IPS-NIHi11 (cell line): ENCODE measurements at regions not wholly inside any gene's neighbourhood (a gene's known extent, or its start where the extent isn't known, plus 50 kb on each side); places are given as distances from the start of the nearest gene placed in this dataset.
A peak's percentile ranks its signal among the peaks of the same experiment; 100 is the strongest.
"Not testable (repeated sequence)": the region's sequence is repeated elsewhere in the genome, so short reads cannot be mapped to it uniquely, and the experiment has no call there.

Source experiments
- DNase-seq: peaks from one replicate; pipeline ENCODE4 v3.0.0; 2012; ENCODE audit warnings: mixed read lengths, low spot score

DNA sequence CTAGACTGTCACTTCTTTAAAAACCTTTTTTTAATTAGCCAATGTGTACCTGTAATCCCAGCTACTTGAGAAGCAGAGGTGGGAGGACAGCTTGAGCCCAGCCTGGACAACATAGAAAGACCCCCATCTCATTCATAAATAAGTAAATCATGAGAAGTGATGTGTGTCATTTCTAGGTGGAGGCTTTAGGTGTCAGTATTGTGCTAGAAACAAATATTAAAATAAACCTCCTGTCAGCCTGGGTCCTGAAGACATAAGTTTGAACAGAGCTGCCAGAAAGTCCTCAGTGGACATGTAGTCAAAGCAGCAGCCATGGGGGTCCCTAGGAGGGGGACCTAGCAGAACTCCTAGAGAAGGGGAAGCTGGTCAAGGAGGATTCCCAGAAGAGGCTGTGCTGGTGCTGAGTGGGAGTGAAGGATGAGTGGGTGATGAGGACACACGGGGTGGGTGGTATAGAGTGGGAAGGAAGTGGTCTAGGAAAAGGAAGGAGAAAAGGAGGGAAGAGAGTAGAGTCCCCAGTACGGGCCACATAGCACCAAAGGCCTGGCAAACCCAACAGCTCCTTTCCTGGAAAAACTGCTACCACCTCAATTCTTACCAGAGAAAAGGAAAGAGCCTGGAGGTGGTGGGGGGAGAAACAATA is 316.6 kb upstream of the NCKAP5 start:
- DNase-seq: no peak

DNA sequence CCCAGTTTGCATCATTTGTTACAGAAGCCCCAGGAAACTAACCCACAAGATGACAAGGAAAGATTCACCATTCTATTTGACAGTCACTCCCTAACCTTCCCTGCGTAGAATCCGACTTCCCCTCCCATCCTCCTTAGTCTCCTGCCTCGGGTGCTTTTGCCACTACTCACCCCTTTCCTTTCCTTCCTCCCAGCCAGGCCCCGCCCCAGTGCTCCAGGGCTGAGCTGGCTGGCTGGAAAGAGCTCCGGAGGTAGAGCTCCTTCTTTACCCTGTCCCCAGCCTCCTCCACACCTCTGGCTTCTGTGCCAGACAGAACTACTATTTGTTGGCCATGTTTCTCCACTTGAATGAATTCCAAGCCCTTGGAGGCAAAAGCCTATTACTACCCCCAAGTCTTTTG is 317.6 kb upstream of the NCKAP5 start:
- DNase-seq: peak; percentile 12

DNA sequence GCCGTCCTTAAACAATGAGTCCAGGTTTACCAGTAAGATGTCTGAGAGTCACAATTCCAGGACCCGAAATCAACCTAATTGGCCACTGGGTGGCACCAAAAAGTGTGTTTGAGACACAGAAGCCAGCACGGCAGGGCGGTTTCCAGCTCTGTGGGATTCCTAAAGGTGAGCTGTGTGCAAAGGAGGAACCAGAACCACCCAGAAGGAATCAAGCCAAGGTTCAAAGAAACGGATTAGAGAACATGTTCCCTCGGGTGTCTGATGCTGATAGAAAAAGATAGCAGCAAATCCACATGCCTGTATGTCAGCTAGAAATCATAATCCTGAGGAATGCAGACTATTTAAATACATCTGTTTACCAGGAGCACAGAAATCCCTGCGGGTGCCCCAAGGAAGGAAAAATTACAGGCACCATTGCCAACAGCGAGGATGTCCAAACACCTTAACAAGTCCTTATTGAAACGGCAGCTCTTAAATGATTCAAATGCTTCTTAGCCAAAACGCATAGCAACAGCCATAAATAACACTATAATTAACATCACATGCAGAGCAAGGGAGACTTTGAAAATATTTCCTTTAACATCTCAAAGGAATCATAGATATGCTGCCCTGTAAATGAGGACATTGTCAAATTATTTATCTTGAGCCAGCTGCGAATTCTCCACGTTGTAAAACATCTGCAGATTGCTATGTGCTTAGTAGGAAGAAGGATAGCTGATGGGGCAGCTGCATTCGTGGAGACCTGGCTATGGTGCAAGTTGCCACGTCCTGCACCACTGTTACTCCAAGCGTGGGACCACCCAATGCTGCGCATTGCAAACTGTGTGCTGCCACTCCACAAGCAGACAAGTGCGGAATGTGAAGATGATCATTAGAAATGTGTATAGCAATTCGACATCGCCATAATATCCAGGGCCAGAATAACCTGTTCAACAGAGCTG is 318.7 kb upstream of the NCKAP5 start:
- DNase-seq: peak; percentile 89

DNA sequence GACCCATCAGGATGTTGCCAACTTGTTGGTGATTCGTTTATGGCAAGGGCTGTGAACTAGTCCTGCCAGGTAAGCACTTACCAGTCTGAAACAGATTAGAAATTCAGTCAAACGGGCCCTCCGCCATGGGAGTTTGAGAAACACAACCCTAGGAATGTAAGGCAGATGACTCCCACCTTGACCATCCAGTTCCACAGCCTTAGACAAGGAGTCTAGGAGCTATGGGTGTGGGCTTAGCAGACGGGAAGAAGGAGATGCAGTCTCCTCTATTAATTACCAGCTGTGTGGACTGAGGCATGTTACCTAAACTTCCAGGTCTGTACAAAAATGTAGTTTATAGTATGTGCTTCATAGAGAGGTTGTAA is 319.4 kb upstream of the NCKAP5 start:
- DNase-seq: no peak

DNA sequence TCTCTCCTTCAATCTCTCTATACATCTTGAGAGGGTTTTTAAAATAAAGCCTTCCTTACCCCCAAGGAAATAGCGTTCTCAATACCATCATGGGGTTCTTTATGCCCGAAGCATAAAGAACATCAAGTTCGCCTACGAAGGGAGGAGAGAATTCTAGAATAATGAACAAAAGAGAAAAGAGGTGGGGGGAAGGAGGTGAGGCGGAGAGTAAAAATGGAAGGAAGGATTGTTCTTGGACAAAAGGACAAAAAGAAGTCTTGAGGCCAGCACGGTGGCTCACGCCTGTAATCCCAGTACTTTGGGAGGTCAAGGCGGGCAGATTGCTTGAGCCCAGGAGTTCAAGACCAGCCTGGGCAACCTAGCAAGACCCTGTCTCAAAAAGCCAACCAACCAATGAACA is 319.8 kb upstream of the NCKAP5 start:
- DNase-seq: no peak

DNA sequence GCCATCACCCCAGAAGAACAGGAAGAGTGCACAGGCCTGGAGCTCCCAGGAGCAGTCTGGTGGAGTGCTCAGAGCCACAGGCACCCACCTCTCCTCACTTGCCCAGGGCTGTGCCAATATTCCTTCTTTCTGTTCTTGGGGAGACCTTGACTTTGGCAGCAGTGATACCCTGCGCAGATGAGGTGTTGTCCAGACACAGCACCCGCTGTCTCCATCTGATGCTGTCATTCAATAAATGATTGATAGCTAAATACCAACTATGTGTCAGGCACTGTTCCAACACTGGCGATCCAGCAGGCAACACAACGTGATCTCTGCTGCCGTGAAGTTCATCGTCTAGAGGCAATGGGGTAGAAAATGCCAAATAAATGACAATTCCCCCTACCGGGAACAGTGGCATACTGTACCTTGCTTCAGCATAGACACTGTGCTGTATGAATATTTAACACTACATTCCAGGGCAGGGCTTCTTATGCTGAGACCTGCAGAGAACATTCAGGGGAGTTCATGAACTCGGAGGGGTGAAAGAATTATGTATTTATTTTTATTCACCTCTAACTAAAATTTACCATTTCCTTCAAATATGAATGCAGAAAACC is 320.5 kb upstream of the NCKAP5 start:
- no peak for DNase-seq

DNA sequence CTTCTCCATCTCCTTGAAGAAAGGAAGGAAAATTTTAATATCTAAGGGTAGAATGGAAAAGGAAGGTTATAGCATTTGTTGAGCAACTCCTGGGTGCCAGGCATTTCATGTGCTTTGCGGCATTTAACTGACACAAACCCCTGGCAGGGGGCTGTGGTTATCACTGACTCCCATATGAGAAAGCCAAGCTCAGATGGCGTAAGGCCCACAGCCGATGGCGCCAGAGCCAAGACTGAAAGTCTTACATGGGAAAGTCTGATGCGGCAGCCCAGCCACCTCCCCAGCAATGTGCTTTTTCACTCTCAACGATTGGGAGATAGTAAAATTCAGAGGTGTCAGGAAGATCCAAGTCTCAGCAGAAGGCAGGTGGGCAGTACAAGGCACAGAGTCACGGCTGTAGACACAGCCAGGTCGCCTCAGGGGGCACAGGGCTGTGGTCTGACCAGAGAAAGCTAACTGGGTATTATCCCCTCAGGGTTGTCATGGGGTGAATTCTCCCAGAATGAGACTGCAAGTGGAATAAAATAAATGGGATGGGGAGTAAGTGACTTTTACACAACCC is 324.2 kb upstream of the NCKAP5 start:
- DNase-seq: no peak

DNA sequence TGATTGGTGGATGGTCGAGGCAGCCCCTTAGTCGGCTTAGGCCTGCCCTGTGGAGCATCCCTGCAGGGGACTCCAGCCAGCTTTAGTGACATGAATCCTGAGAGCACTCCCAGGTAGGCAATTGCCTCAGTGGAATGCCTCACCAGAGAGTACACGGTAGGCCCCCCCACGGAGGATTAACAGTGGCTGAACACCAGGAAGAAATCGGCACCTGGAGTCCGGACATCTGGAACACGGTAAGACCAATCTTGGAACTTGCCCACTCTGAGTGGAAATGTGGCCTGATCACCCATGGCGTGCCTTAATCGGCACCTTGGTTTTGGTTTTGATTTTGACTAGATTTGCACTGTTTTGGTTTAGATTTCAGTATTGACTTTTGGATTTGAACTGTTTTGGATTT is 326.2 kb upstream of the NCKAP5 start:
- no peak for DNase-seq

DNA sequence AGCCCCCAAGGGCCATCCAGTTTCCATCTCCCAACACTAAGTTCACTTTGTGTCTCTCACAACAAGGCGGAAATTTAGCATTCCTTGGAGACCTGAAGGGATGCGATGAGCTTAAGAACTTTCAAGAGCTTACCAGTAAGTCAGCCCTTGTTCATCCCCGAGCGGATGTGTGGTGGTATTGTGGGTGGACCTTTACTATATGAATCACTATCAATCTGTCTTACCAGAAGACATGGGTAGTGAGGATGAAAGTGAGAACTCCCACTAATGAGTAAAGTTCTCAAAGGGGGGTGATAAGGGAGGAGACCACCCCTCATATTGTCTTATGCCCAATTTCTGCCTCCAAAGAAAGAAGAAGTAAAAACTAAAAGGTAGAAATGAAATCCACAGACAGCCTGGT is 329.6 kb upstream of the NCKAP5 start:
- not testable (repeated sequence) for DNase-seq

DNA sequence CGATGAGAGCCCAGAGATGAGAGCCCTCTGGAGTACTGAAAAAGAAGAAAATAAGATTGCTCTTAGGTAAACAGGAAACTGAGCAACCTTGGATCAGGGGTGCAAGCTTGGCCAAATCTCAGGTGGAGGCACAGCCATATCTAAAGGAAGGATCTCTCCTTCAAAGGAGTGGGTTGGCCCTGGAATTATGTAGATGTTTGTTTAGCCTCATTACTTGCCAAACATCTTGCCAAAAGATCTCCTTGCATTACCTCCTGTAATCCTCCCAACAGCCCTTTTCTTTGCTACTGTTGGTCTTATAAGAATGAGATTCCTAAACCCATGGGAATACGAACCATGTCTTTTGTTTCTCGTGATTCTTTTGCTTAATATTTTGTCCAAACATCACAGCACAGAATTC is 332.6 kb upstream of the NCKAP5 start:
- DNase-seq: no peak

DNA sequence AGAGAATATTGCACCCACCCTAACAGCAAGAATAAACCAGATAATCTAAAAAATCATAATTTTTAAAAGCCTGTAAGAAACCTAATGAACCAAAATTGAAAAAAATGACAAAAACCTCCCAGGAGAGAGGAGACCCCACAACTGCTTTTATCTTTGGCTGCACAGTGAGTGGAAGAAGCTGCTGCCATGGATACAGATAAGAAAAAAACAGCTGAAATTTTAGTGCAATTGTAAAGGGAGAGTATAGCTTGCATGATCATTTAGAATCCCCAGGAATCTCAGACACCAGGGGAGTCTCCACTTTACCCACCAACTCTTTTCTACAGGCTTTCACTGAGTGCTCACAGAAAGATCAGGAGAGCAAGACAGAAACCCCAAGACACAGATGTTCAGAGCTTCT is 338.1 kb upstream of the NCKAP5 start:
- DNase-seq: no peak

DNA sequence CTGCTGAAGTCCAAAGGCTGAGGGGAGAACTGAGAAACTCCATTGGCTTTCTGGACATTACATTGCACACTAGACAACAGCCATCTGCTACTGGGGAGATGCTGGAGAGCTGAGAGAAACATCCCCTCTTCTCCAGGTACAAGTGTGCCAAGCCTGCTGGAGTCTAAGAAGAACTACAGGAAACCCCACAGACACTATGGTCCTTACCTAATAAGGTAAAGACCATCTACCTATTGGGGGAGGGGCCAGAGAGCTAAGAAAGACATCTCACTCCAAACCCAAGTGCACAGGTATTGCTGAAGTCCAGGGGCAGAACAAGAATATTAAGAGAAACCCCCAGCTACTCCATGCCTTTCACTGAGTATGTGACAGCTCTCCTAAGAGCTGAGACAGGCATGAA is 338.7 kb upstream of the NCKAP5 start:
- DNase-seq: no peak

DNA sequence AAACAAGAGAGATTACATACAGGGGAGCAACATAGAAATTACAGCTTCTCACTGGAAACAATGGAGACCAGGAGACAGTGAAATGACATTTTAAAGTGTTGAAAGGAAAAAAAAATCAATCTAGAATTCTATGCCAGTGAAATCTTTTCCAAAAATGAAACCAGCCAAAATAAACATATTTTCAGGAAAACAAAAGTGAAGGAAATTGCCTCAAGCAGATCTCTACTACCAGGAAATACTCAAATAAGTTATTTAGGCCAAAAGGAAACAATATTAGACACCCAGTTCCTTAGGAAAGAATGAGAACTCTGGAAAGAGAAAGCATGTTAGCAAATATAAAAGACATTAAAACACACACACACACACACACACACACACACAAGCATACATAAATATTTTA is 339.9 kb upstream of the NCKAP5 start:
- DNase-seq: no peak

DNA sequence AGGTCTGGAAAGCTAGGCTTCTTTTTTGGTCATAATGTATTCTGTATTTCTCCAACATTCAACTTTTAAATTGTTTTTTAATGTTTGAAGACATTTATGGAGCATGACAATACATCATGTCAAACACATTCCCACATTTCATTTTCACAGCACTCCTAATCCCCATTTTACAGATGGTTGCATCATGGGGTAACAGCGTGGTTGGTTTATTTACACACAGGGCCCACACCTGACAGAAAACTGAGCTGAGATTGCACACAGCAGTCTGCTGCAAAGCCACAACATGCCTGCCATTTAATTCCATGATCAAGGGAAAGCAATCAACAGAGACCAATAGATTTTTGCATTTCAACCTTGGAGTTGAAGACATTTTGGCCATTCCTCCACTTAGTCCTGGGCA is 335.7 kb upstream of the MGAT5 start:
- DNase-seq: no peak

DNA sequence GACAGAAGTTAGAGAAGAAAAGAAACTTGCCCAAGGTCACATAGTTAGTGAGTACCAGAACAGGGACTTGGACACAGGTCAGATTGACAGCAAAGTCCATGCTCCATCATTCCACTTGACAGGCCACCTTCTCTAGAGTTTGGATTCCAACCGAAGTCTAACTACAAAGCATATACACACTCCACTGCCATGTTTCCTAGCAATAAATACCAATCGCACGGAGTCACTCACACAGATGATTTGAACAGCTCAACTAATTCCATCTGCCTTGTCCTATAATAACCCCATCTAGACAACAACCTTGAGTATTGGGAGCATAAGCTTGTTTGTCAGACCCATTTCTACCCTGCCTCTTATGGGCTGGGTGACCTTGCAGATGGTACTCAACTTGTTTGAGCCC is 334.6 kb upstream of the MGAT5 start:
- no peak for DNase-seq

DNA sequence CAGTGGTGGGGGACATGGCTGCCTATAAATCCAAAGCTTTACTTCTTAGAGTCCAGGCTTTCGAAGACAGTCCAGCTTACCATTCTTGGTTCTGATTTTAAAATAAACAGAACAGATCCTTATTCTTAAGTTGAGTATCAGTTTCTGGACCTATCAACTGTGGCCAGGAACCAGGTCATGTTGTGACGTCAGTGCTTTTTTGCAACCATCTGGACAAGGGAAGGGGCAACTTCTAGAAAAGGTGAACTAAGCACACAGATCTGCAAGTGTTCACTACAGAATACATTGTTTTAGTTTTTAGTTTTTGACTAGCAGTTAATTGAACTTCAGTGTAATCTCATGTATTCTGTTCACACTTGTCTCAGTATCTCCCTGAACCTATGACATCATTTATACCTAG is 326.0 kb upstream of the MGAT5 start:
- no peak for DNase-seq

DNA sequence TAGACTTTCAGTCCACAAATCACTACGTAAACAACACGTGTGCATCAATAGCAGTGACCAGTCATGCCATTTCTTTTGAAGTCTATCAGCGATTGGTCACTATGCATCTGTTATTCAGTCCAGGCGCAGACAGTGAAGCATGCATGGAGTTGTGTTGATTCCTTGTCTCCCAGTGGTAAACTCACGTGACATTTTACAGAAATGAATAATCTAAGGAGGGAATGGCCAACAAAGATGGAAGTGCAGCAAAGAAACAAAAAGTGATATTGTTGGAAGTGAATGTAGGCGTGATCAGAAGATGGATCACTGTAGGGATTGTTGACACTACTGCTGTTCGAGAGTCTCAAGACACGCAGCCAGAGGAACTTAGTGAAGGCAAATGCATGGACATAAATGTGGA is 317.8 kb upstream of the MGAT5 start:
- DNase-seq: no peak

DNA sequence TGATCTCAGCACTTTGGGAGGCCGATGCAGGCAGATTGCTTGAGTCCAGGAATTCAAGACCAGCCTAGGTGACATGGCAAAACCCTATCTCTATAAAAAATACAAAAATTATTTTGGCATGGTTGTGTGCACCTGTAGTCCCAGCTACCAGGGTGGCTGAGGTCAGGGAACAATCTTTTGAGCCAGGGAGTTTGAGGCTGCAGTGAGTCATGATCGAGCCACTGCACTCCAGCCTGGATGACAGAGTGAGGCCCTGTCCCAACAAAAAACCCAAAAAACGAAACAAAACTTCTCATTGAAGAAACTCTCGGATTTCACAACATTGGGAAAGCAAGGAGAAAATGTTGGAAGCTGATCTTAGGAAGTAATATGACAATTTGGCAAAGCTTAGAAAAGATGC is 317.3 kb upstream of the MGAT5 start:
- no peak for DNase-seq

DNA sequence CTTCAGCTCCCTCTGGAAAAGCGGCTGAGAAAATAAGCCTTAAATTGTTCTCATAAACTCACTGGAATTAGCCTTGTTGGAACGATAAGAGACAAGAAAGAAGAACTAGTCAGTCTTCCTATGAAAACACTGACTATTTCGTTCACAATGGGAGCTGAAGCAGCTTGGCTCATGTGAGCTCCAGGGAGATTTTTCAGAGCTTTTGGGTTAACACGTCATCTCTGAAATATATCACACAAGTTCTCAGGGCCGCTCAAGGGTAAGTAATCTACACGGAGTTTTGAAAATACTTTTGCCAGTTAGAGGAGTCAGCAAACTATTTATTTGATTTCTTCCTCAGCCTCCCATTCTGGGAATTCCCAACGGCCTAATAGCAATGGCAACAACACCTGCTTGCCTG is 316.2 kb upstream of the MGAT5 start:
- DNase-seq: no peak

DNA sequence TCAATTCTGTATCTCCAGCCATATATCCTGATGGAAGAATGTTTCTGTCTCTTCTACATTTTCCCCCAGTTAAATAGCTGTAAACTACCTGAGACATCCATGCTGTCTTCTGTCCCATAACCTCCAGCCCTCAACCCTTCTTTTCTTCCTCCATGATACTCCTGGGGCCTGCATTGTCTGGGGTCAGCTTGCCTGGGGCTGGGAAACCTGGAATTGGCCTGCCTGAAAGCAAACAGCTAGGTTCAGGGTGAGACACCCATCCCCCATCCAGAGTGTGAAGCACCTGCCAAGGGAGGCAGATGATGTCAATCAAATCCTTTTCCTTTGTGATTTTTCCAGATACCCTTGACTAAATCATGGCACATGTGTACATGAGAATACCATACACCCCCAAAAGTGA is 313.7 kb upstream of the MGAT5 start:
- peak; percentile 14 for DNase-seq

DNA sequence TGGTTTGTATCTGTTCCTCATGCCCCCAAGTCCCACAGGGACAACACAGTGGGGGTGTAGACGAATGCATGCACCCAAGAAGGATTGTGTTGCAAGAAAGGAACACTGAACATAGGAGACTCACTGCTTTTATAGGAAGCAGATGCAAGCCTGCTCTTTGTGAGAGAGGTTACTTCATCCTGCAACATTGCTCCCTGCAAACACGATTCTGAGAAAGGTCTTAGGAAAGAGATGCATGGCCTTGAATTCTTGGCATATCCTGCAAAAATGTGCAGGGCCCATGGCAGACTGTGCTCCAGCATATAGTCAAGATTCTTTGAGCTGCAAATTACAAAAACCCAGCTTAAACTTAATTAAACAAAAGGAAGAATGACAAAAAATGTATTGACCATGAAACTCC is 312.2 kb upstream of the MGAT5 start:
- DNase-seq: no peak

DNA sequence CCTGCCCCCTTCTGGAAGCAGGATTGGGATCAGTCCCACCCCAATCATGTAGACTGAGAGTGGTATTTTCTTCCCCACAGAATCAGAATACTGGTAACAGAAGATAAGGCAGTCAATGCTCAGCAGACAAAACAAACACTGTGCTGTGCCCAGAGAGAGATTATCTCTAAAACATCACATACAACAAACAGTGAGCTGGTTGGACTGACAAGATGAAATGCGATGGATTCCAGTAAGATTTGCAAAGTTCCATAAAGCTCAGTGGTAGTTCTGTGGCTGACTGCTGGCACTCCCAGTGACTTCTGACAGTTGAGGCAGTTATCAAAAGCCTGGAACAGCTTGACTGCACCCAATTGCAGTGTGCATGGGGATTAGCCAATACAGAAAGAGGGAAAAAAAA is 311.5 kb upstream of the MGAT5 start:
- DNase-seq: no peak

DNA sequence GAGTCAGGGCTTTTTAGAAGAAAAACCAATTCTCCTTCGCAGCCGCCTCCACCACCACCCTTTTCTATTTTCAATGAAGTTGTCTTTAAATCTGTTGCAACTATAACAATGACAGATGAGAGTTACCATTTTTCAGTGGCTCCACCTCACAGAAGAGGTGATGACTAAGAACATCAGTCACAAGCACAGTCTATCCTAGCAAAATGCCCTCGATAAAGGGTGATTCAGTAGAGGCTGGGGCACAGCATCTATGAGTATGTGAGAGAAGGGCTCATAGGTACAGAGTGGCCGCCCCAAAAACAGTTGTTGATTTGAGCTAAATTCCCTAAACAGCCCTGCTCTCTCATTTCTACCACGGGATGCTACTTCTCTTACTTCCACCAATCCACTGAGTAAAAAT is 310.8 kb upstream of the MGAT5 start:
- DNase-seq: no peak
